HG03460 (cell line): ENCODE measurements at regions not wholly inside any gene's neighbourhood (a gene's known extent, or its start where the extent isn't known, plus 50 kb on each side); places are given as distances from the start of the nearest gene placed in this dataset.

Experiments used
- ATAC-seq: cut with Tn5 transposase; IDR thresholded peaks from one replicate; pipeline ENCODE4 v1.9.1; 2021; ENCODE audit not compliant: unreplicated experiment

GRCh38 chr6:1482381-1483166 is 93.2 kb downstream of the FOXF2 start:
- no peak for ATAC-seq

- no peak for ATAC-seq
Measured at GRCh38 chr6:1485678-1486077, 96.3 kb downstream of the FOXF2 start.

GRCh38 chr6:1486387-1486786 is 97.0 kb downstream of the FOXF2 start:
- ATAC-seq: no peak

GRCh38 chr6:1487239-1487638 is 97.9 kb downstream of the FOXF2 start:
- no peak for ATAC-seq

GRCh38 chr6:1491025-1491424 is 101.6 kb downstream of the FOXF2 start:
- no peak for ATAC-seq

- ATAC-seq: no peak
Measured at GRCh38 chr6:1491591-1492319, 102.4 kb downstream of the FOXF2 start.

GRCh38 chr6:1494671-1495070 is 105.3 kb downstream of the FOXF2 start:
- no peak for ATAC-seq

GRCh38 chr6:1495344-1495743 is 106.0 kb downstream of the FOXF2 start:
- ATAC-seq: no peak

GRCh38 chr6:1496092-1496491 is 106.7 kb downstream of the FOXF2 start:
- no peak for ATAC-seq

GRCh38 chr6:1496836-1497760 is 107.7 kb downstream of the FOXF2 start:
- no peak for ATAC-seq

GRCh38 chr6:1497761-1498105 is 108.4 kb downstream of the FOXF2 start:
- ATAC-seq: no peak

GRCh38 chr6:1498491-1499113 is 109.2 kb downstream of the FOXF2 start:
- ATAC-seq: no peak

GRCh38 chr6:1499777-1500176 is 109.9 kb upstream of the FOXC1 start:
- ATAC-seq: no peak

- no peak for ATAC-seq
Measured at GRCh38 chr6:1500913-1501312, 108.8 kb upstream of the FOXC1 start.

- ATAC-seq: no peak
Measured at GRCh38 chr6:1502041-1502440, 107.7 kb upstream of the FOXC1 start.

- ATAC-seq: no peak
Measured at GRCh38 chr6:1503811-1504210, 105.9 kb upstream of the FOXC1 start.

GRCh38 chr6:1504465-1504864 is 105.2 kb upstream of the FOXC1 start:
- no peak for ATAC-seq

GRCh38 chr6:1507251-1507650 is 102.5 kb upstream of the FOXC1 start:
- no peak for ATAC-seq

- ATAC-seq: no peak
Measured at GRCh38 chr6:1509241-1509640, 100.5 kb upstream of the FOXC1 start.

- ATAC-seq: no peak
Measured at GRCh38 chr6:1510239-1510638, 99.5 kb upstream of the FOXC1 start.

GRCh38 chr6:1513215-1513780 is 96.4 kb upstream of the FOXC1 start:
- no peak for ATAC-seq
